Activated CD4-positive, alpha-beta memory T cell treated with anti-CD3 and anti-CD28 coated beads, Interleukin-2, amount 10 ng/mL, durations not matched to agents 7 days and 5 days (primary cell): ENCODE measurements at regions not wholly inside any gene's neighbourhood (a gene's known extent, or its start where the extent isn't known, plus 50 kb on each side); places are given as distances from the start of the nearest gene placed in this dataset.

Experiments used
- CTCF ChIA-PET: fragments of 350-600 bp; sonication (Branson Sonifier 250); formaldehyde crosslinking; loops from one replicate; lab custom pipeline; 2021; ENCODE audit warnings: antibody characterized with exemption, inconsistent platforms; lab: Charles Lee
- POLR2A ChIA-PET: fragments of 350-600 bp; sonication (Branson Sonifier 250); formaldehyde crosslinking; loops from one replicate; lab custom pipeline; 2021; ENCODE audit warnings: antibody characterized with exemption; lab: Charles Lee
- DNase-seq: peaks from one replicate; pipeline ENCODE4 v3.0.0-alpha.2; 2020
- H3K27ac Mint-ChIP-seq: one replicate; pipeline ENCODE4 v1.8.0; 2021; ENCODE audit warnings: mild to moderate bottlenecking, mixed read lengths
- H3K27me3 Mint-ChIP-seq: one replicate; pipeline ENCODE4 v1.8.0; 2021; ENCODE audit warnings: mixed read lengths
- H3K36me3 Mint-ChIP-seq: one replicate; pipeline ENCODE4 v1.8.0; 2021; ENCODE audit warnings: low read depth, mixed read lengths
- H3K4me1 Mint-ChIP-seq: one replicate; pipeline ENCODE4 v1.8.0; 2021; ENCODE audit warnings: mixed read lengths
- H3K4me3 Mint-ChIP-seq: one replicate; pipeline ENCODE4 v1.8.0; 2021; ENCODE audit warnings: mild to moderate bottlenecking, mixed read lengths
- H3K9me3 Mint-ChIP-seq: one replicate; pipeline ENCODE4 v1.8.0; 2021; ENCODE audit warnings: mixed read lengths

GRCh38 chr12:113633678-113634332 lies 162.1 kb upstream of the LHX5 start:
- H3K27ac Mint-ChIP-seq: no peak overlapping the region
- no peak overlapping the region for H3K4me3 Mint-ChIP-seq
- ChIA-PET CTCF (no interaction called here), POLR2A (no interaction called here)
- no peaks in the 10 kb centered on the region for H3K4me1 Mint-ChIP-seq
- H3K9me3 Mint-ChIP-seq: no peaks in the 10 kb centered on the region
- no peaks in the 10 kb centered on the region for H3K36me3 Mint-ChIP-seq
- DNase-seq: no peak
- H3K27me3 Mint-ChIP-seq: peaks cover 7% of the 10 kb centered on the region

GRCh38 chr12:113630625-113631024 lies 159.0 kb upstream of the LHX5 start:
- CTCF ChIA-PET: no interaction called here
- POLR2A ChIA-PET: no interaction called here
- no peak overlapping the region for H3K4me3 Mint-ChIP-seq
- no peaks in the 10 kb centered on the region for H3K4me1 Mint-ChIP-seq
- no peak overlapping the region for H3K27ac Mint-ChIP-seq
- no peaks in the 10 kb centered on the region for H3K36me3 Mint-ChIP-seq
- peaks cover 1% of the 10 kb centered on the region for H3K27me3 Mint-ChIP-seq
- peaks cover 2% of the 10 kb centered on the region for H3K9me3 Mint-ChIP-seq
- no peak for DNase-seq

GRCh38 chr12:113625499-113625898 lies 153.8 kb upstream of the LHX5 start:
- ChIA-PET CTCF (no interaction called here), POLR2A (no interaction called here)
- H3K27me3 Mint-ChIP-seq: peaks cover 1% of the 10 kb centered on the region
- H3K9me3 Mint-ChIP-seq: peaks cover 2% of the 10 kb centered on the region
- no peak overlapping the region for H3K27ac Mint-ChIP-seq
- DNase-seq: no peak
- H3K4me3 Mint-ChIP-seq: no peak overlapping the region
- no peaks in the 10 kb centered on the region for H3K36me3 Mint-ChIP-seq
- H3K4me1 Mint-ChIP-seq: no peaks in the 10 kb centered on the region

- no peaks in the 10 kb centered on the region for H3K4me1 Mint-ChIP-seq
- CTCF ChIA-PET: no interaction called here
- POLR2A ChIA-PET: no interaction called here
- H3K27ac Mint-ChIP-seq: no peak overlapping the region
- no peaks in the 10 kb centered on the region for H3K36me3 Mint-ChIP-seq
- DNase-seq: no peak
- no peaks in the 10 kb centered on the region for H3K27me3 Mint-ChIP-seq
- no peak overlapping the region for H3K4me3 Mint-ChIP-seq
- H3K9me3 Mint-ChIP-seq: peaks cover 2% of the 10 kb centered on the region
These were observed 150.7 kb upstream of the LHX5 start for GRCh38 chr12:113622410-113622809.

GRCh38 chr12:113620437-113620976 lies 148.8 kb upstream of the LHX5 start:
- POLR2A ChIA-PET: no interaction called here
- no peaks in the 10 kb centered on the region for H3K9me3 Mint-ChIP-seq
- CTCF ChIA-PET: no interaction called here
- no peak overlapping the region for H3K27ac Mint-ChIP-seq
- H3K4me3 Mint-ChIP-seq: no peak overlapping the region
- DNase-seq: no peak
- no peaks in the 10 kb centered on the region for H3K4me1 Mint-ChIP-seq
- no peaks in the 10 kb centered on the region for H3K27me3 Mint-ChIP-seq
- no peaks in the 10 kb centered on the region for H3K36me3 Mint-ChIP-seq

GRCh38 chr12:113619202-113619601 lies 147.5 kb upstream of the LHX5 start:
- Mint-ChIP-seq H3K36me3 (no peaks in the 10 kb centered on the region), H3K27ac (no peak overlapping the region), H3K9me3 (no peaks in the 10 kb centered on the region), H3K27me3 (no peaks in the 10 kb centered on the region), H3K4me3 (no peak overlapping the region), H3K4me1 (no peaks in the 10 kb centered on the region)
- no peak for DNase-seq
- ChIA-PET CTCF (no interaction called here), POLR2A (no interaction called here)

- Mint-ChIP-seq H3K4me3 (no peak overlapping the region), H3K36me3 (no peaks in the 10 kb centered on the region), H3K4me1 (no peaks in the 10 kb centered on the region), H3K9me3 (no peaks in the 10 kb centered on the region), H3K27ac (no peak overlapping the region), H3K27me3 (peaks cover 36% of the 10 kb centered on the region)
- CTCF ChIA-PET: no interaction called here
- DNase-seq: no peak
- POLR2A ChIA-PET: no interaction called here
These were observed 141.7 kb upstream of the LHX5 start for GRCh38 chr12:113613414-113613813.

- Mint-ChIP-seq H3K36me3 (no peaks in the 10 kb centered on the region), H3K9me3 (peaks cover 3% of the 10 kb centered on the region), H3K4me3 (no peak overlapping the region), H3K27ac (no peak overlapping the region), H3K4me1 (no peaks in the 10 kb centered on the region), H3K27me3 (peaks cover 36% of the 10 kb centered on the region)
- ChIA-PET POLR2A (no interaction called here), CTCF (no interaction called here)
- no peak for DNase-seq
These were observed 141.1 kb upstream of the LHX5 start for GRCh38 chr12:113612793-113613192.

GRCh38 chr12:113612076-113612728 lies 140.5 kb upstream of the LHX5 start:
- DNase-seq: no peak
- H3K27ac Mint-ChIP-seq: no peak overlapping the region
- ChIA-PET CTCF (no interaction called here), POLR2A (no interaction called here)
- H3K4me1 Mint-ChIP-seq: no peaks in the 10 kb centered on the region
- H3K27me3 Mint-ChIP-seq: peaks cover 37% of the 10 kb centered on the region
- peaks cover 3% of the 10 kb centered on the region for H3K9me3 Mint-ChIP-seq
- no peaks in the 10 kb centered on the region for H3K36me3 Mint-ChIP-seq
- no peak overlapping the region for H3K4me3 Mint-ChIP-seq

GRCh38 chr12:113611652-113612051 lies 140.0 kb upstream of the LHX5 start:
- ChIA-PET CTCF (no interaction called here), POLR2A (no interaction called here)
- no peak for DNase-seq
- Mint-ChIP-seq H3K9me3 (peaks cover 3% of the 10 kb centered on the region), H3K4me3 (no peak overlapping the region), H3K27ac (no peak overlapping the region), H3K36me3 (no peaks in the 10 kb centered on the region), H3K27me3 (peaks cover 38% of the 10 kb centered on the region), H3K4me1 (no peaks in the 10 kb centered on the region)

- Mint-ChIP-seq H3K36me3 (no peaks in the 10 kb centered on the region), H3K4me1 (no peaks in the 10 kb centered on the region), H3K27ac (no peak overlapping the region), H3K27me3 (peaks cover 38% of the 10 kb centered on the region), H3K9me3 (peaks cover 3% of the 10 kb centered on the region), H3K4me3 (no peak overlapping the region)
- CTCF ChIA-PET: no interaction called here
- no peak for DNase-seq
- POLR2A ChIA-PET: no interaction called here
These were observed 139.0 kb upstream of the LHX5 start for GRCh38 chr12:113610698-113611097.

GRCh38 chr12:113609692-113610469 lies 138.2 kb upstream of the LHX5 start:
- Mint-ChIP-seq H3K36me3 (no peaks in the 10 kb centered on the region), H3K27ac (no peak overlapping the region), H3K4me3 (no peak overlapping the region), H3K27me3 (peaks cover 38% of the 10 kb centered on the region), H3K9me3 (peaks cover 3% of the 10 kb centered on the region), H3K4me1 (no peaks in the 10 kb centered on the region)
- CTCF ChIA-PET: no interaction called here
- no peak for DNase-seq
- POLR2A ChIA-PET: no interaction called here

- CTCF ChIA-PET: no interaction called here
- no peak overlapping the region for H3K4me3 Mint-ChIP-seq
These were observed 133.0 kb upstream of the LHX5 start for GRCh38 chr12:113604666-113605065.

More at GRCh38 chr12:113604666-113605065, 133.0 kb upstream of the LHX5 start:
- POLR2A ChIA-PET: no interaction called here
- no peak overlapping the region for H3K27ac Mint-ChIP-seq
- no peaks in the 10 kb centered on the region for H3K36me3 Mint-ChIP-seq
- no peaks in the 10 kb centered on the region for H3K4me1 Mint-ChIP-seq
- peaks cover 5% of the 10 kb centered on the region for H3K27me3 Mint-ChIP-seq
- no peak for DNase-seq
- H3K9me3 Mint-ChIP-seq: peaks cover 3% of the 10 kb centered on the region
